CD4-positive, alpha-beta T cell treated with Interferon alpha-2 for 1 hour (primary cell): ENCODE measurements at regions not wholly inside any gene's neighbourhood (a gene's known extent, or its start where the extent isn't known, plus 50 kb on each side); places are given as distances from the start of the nearest gene placed in this dataset.
"Not testable (repeated sequence)": the region's sequence is repeated elsewhere in the genome, so short reads cannot be mapped to it uniquely, and the experiment has no call there.

ENCODE experiments used
- DNase-seq, 2 donors: peaks; one replicate each; pipeline ENCODE4 v3.0.0-alpha.2; 2020 to 2022

GRCh38 chr13:81888855-81889254 lies 1547.9 kb upstream of the SPRY2 start:
- no peak for DNase-seq

GRCh38 chr13:81874681-81875661 lies 1534.0 kb upstream of the SPRY2 start:
- DNase-seq, result no peak

- no peak for DNase-seq
Measured at GRCh38 chr13:81874253-81874652, 1533.3 kb upstream of the SPRY2 start.

GRCh38 chr13:81872581-81872980 lies 1531.7 kb upstream of the SPRY2 start:
- no peak for DNase-seq

- DNase-seq, result not testable (repeated sequence)
Measured at GRCh38 chr13:81871751-81872325, 1530.9 kb upstream of the SPRY2 start.

- no peak for DNase-seq
Measured at GRCh38 chr13:81848291-81848690, 1507.4 kb upstream of the SPRY2 start.

- no peak for DNase-seq
Measured at GRCh38 chr13:81846771-81847170, 1505.8 kb upstream of the SPRY2 start.

GRCh38 chr13:81821259-81821658 lies 1480.3 kb upstream of the SPRY2 start:
- DNase-seq, result no peak

GRCh38 chr13:81800433-81800832 lies 1459.5 kb upstream of the SPRY2 start:
- DNase-seq, result no peak

- no peak for DNase-seq
Measured at GRCh38 chr13:81795710-81796109, 1454.8 kb upstream of the SPRY2 start.

GRCh38 chr13:81791641-81792040 lies 1450.7 kb upstream of the SPRY2 start:
- no peak for DNase-seq

- no peak for DNase-seq
Measured at GRCh38 chr13:81781471-81781870, 1440.5 kb upstream of the SPRY2 start.

- DNase-seq, result no peak
Measured at GRCh38 chr13:81779876-81780275, 1439.0 kb upstream of the SPRY2 start.

GRCh38 chr13:81778350-81778749 lies 1437.4 kb upstream of the SPRY2 start:
- DNase-seq, result no peak

GRCh38 chr13:81773263-81773662 lies 1432.3 kb upstream of the SPRY2 start:
- DNase-seq, result no peak

GRCh38 chr13:81771951-81772350 lies 1431.0 kb upstream of the SPRY2 start:
- DNase-seq, result no peak

GRCh38 chr13:81770868-81771505 lies 1430.1 kb upstream of the SPRY2 start:
- no peak for DNase-seq

- DNase-seq, result no peak
Measured at GRCh38 chr13:81762449-81762848, 1421.5 kb upstream of the SPRY2 start.

- no peak for DNase-seq
Measured at GRCh38 chr13:81760316-81760715, 1419.4 kb upstream of the SPRY2 start.

- no peak for DNase-seq
Measured at GRCh38 chr13:81757348-81757970, 1416.5 kb upstream of the SPRY2 start.

GRCh38 chr13:81745391-81745790 lies 1404.5 kb upstream of the SPRY2 start:
- DNase-seq, result no peak

GRCh38 chr13:81738364-81738763 lies 1397.4 kb upstream of the SPRY2 start:
- no peak for DNase-seq

- DNase-seq, result no peak
Measured at GRCh38 chr13:81726037-81726726, 1385.3 kb upstream of the SPRY2 start.
